ENCODE measurements at regions not wholly inside any gene's neighbourhood (a gene's known extent, or its start where the extent isn't known, plus 50 kb on each side); places are given as distances from the start of the nearest gene placed in this dataset.
"Not testable (repeated sequence)": the region's sequence is repeated elsewhere in the genome, so short reads cannot be mapped to it uniquely, and the experiment has no call there.

DNA sequence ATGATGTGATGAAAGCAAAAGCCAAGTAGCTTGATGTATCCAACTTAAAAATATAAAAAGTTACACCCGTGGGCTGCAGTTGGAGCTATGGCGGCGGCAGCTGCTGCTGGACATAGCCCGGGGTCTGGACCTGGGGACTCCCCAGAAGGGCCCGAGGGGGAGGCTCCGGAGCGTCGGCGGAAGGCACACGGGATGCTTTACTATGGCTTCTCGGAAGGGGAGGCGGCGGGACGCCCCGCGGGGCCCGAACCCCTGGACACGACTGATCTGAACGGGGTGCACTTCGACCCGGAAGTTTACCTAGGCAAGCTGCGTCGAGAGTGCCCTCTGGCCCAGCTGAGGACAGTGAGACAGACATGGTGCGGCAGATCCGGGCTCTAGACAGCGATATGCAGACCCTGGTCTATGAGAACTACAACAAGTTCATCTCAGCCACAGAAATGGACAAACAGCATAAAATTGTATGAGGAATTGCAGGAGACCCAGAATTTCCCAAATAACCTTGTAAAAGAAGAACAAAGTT, 109.5 kb upstream of the EEF2KMT start:
- no peak for DNase-seq (ENCODE audit: low read depth)

DNA sequence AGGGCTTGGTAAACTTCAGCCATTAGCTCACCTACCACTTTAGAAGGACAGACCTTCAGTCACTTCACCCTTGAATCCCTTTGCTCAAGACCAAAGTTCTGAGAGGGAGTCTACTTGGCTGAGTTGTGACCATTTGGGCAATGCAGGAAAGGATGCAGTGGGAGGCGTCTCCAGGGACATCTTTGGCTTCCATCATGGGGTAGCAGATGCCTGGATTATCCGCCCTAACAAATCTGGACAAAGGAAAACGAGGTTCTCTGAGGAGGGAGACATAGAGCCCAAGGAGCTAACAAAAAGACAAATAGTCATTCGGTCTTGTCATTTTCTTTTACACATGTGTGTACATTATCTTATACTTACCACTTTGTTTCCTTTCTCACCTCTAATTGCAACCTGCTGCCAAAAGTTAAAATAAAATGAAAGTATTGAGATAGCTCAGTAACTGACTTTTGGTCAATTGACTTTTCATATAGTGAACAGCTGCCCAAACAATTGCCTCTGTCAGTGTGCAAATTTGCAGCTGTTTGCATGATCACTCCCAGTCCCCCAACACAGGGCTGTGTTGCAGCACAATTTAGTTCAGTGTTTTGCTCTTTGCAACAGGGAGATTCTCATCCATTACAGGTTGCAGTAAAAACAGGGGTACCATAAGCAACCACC, 108.9 kb upstream of the EEF2KMT start:
- DNase-seq (ENCODE audit: low read depth): no peak

DNA sequence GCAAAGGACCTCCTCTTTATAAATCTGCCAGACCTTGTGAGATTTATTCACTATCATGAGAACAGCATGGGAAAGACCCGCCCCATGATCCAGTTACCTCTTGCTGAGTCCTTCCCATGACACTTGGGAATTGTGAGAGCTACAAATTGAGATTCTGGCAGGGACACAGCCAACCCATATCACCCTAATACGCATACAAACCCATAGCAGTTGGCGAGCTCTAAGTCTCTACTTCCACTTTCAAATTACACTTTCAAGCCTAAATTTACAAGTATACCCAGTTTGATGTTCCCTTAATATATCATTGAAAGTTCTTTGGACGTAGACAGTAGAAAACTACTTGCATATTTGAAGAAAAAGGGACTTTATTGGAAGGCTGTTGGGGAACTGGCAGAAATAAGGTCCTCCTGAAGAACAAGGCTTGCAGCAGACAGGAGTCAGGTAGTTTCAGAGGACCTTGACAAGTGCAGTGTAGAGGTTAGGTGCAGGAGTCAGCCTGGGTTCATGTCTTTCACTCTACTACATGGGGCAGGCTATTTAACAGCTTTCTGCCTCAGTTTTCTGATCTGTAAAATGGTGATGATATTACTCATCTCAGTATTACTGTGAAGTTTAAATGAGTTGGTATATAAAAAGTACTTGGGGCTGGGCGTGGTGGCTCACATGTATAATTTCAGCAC, 107.9 kb upstream of the EEF2KMT start:
- no peak for DNase-seq (ENCODE audit: low read depth)

DNA sequence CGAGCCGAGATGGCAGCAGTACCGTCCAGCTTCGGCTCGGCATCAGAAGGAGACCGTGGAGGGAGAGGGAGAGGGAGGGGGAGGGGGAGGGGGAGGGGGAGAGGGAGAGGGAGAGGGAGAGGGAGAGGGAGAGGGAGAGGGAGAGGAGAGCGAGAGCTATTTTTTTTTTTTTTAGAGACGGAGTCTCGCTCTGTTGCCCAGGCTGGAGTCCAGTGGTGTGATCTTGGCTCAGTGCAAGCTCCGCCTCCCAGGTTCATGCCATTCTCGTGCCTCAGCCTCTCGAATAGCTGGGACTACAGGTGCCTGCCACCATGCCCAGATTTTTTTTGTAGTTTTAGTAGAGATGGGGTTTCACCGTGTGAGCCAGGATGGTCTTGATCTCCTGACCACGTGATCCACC, 106.1 kb upstream of the EEF2KMT start:
- not testable (repeated sequence) for DNase-seq (ENCODE audit: low read depth)

DNA sequence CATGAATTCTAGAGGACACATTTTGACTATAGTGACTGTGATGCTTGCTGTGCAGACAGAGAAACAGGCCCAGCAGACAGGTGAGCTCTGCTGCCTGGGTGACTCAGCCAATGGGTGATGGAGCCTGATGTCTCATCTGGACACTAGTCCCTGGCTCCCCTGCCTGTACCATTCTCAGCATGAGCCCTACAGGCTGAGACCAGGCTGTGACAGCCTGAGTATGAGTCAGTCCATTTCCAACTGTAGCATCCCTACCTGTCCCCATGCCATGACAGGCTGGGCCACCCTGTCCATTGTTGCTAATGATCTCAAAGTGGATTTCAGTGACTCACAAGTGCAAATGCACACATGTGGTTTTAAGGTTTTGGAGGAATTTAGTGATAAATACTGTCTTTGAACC, 102.5 kb upstream of the EEF2KMT start:
- DNase-seq (ENCODE audit: low read depth): no peak

DNA sequence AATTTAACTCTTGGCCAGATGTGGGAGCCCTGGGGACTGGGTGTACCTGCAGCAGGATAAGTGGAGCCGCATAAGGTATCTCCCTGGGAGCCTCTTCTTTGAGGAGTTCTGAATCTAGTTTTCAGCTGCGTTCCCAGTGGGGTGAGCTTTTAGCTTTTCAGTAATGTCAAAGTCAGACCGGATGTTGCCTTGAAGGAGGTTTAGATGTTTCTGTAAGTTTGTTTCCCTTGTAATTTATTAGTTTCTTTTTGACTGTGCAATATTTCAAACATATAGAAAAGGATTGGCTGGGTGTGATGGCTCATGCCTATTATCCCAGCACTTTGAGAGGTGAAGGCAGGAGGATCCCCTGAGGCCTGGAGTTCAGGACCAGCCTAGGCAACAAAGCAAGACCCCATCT, 98.6 kb upstream of the EEF2KMT start:
- no peak for DNase-seq (ENCODE audit: low read depth)

DNA sequence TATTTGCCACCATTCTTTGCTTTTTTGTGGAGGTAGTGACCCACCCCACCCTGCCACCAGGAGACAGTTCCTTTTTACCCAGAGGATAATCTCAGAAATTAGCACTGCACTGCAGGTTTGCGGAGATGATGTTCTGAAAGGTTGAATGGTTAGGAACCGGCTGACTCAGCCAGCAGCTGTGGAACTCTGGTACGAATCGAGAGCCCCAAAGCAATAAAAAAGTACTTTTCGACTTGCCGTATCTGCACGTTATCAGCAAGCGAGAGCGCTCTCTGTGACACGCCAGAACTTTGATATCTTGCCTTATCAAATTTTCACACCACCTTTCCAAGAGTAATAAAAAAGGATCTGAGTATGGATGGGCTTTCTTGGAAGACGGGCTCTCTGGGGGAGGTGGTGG, 96.3 kb upstream of the EEF2KMT start:
- DNase-seq (ENCODE audit: low read depth): no peak

DNA sequence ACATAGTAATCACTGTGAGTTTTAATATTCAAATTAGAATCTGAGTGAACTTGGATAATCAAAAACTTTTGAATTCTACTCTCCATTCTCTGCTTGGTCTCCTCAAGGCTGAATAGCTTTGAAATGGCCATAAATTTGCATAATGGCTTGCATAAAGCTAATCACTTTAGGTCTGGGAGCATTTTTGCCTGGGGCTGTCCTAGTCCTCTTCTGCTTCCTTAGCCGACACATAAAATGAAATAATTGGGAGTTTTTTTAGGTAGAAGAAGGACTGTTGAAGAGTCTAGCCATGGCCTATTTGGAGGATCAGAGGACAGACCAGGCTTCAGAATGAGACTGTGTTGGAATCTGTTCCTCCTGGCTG, 91.4 kb upstream of the EEF2KMT start:
- DNase-seq (ENCODE audit: low read depth): no peak

DNA sequence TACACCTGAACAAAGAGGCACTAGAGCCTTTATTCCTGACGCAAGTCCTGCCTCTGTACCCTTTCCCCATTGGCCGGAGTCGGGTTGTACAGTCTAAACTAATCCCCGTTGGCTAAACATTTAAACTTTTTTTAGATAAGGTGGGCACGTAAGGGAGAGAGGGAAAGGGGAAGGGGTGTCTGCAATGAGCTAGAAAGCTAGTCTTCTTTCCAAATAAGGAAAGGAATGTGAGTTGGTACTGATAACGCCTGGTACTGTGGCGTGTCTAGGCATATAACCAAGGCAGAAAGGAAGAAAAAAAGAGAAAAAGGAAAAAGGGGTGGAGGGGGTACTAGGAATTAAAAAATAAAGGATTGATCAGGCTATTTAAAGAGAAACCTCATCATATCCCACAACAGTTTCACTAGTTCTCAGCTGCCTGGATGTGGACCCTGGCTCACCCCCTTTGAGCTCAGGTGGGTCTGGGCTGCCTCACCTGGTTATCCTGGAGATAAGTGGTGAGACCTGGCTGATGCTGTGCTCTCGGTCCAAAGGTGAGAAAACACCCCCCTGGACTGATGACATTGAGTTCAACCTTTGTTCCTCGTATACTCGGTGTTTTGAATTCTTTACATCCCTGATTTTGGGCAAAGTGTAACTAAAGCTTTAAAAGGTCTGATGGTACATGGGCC, 90.9 kb upstream of the EEF2KMT start:
- no peak for DNase-seq (ENCODE audit: low read depth)

DNA sequence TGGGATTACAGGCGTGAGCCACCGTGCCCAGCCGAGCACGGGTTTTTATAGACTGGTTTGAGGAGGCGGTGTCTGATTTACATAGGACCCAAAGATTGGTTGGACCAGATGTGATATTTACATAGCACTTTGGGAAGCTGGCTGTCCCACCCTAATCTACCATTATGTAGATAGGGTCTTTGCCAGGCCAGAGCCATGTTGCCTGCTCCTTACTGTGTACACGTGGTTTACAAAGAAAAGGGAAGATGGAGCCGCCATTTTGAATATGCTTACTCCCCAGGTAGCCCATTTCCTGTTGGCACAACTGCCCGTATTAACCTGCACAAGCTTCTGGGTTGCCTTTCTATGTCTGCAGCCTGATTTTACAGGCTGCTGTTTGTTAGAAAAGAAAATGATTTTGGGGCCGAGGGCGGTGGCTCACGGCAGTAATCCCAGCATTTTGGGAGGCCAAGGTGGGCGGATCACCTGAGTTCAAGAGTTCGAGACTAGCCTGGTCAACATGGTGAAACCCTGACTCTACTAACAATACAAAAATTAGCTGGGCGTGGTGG, 89.9 kb upstream of the EEF2KMT start:
- no peak for DNase-seq (ENCODE audit: low read depth)

DNA sequence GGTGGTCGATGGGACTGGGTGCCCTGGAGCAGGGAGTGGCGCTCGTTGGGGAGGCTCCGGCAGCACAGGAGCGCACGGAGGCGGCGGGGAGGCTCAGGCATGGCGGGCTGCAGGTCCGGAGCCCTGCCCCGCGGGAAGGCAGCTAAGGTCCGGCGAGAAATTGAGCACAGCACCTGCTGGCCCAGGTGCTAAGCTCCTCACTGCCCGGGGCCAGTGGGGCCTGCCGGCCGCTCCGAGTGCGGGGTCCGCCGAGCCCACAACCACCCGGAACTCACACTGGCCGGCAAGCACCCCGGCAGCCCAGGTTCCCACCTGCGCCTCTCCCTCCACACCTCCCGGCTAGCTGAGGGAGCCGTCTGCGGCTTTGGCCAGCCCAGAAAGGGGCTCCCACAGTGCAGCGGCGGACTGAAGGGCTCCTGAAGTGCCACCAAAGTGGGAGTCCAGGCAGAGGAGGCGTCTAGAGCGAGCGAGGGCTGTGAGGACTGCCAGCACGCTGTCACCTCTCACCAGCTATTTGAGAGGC, 88.8 kb upstream of the EEF2KMT start:
- DNase-seq (ENCODE audit: low read depth): no peak

DNA sequence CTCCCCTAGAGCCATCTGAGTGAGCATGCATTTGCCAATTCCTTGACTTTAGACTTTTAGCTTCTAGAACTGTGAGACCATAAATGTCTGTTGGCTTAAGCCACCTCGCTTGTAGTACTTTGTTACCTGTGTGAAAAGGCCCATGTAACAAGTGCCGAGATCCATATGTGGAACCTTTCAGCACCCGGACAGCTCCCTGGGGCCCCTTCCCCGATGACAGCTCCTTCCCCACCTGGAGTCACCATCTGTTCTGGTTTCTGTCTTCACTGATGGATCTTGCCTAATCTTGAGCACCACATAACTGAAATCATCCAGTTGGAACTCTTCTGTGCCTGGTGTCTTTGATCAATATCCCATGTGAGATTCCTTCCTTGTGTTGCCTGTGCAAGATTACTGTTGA, 78.9 kb upstream of the EEF2KMT start:
- DNase-seq (ENCODE audit: low read depth): no peak

DNA sequence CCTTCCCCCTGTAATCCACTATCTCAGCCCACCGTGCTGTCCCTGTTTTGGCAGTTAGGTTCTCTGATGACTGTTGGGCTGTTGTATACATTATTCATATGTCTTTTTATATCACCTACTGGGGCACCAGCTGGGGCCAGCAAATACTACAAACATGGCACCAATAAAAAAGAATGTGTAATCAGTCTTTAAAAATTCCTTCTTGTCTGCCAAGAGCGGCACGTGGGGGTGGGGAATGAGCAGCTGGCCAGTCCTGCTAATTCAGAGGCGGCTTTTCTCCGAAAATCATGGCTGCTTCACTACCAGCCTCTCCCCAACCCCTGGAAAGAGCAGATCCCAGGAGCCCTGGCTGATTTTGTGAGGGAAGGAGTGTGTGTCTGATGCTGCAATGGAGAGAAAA, 77.7 kb upstream of the EEF2KMT start:
- DNase-seq (ENCODE audit: low read depth): no peak

DNA sequence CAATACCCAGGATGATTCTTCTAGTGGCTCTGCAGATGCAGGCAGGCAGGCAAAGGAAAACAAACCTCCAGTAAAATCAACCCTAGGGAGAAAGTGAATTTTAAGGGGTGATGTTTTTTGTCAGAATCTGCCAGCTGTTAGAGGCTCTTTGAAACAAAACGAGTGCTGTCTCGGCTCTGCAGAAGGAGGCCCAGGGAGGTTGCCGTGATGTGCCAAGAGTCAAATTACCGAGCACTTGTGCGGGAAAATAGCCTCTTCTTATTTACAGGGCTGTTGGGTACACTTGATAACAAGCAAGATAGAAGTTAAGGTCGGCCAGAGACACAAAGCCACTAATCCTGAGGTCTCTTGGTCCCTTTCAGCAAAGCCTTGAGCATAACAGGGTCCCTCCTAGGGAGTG, 68.9 kb upstream of the EEF2KMT start:
- no peak for DNase-seq (ENCODE audit: low read depth)

DNA sequence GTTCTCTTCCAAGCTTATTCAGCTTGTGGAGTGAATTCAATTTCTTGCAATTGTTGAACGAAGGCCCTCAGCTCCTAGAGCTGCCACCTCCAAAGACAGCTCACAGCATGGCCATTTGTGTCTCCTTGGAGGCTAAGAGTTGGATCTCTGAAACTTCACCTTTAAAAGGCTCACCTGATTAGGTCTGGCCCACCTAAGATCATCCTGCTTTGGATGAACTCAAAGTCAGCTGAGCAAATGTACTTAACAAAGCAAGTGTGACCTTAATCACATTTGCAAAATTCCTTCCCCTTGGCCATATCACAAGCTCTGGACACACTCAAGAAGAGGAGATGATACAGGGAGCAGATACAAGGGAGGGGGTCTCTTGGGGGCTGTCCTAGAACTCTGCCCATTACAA, 67.8 kb upstream of the EEF2KMT start:
- DNase-seq (ENCODE audit: low read depth): not testable (repeated sequence)

DNA sequence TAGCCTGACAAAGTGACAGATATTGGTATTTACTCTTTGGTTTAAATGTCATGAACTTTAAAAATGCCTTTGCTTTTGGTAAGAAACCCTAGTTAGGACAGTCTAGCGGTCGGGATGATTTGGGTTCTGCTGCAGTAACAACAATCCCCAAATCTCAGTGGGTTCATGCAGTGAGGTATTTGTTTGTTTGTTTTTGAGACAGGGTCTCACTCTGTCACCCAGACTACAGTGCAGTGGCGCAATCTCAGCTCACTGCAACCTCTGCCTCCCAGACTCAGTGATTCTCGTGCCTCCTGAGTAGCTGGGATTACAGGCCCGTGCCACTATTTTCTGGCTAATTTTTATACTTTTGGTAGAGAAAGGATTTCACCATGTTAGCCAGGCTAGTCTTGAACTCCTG, 65.2 kb upstream of the EEF2KMT start:
- DNase-seq (ENCODE audit: low read depth): not testable (repeated sequence)

DNA sequence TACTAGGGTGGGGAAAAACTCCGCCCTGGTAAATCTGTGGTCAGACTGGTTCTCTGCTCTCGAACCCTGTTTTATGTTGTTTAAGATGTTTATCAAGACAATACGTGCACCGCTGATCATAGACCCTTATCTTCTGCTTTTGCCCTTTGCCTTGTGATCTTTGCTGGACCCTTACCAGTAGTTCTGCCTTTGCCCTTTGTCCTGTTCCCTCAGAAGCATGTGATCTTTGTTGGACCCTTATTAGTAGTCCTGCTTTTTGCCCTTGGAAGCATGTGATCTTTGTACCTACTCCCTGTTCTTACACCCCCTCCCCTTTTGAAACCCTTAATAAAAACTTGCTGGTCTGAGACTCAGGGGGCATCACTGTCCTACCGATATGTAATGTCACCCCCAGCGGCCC, 64.3 kb upstream of the EEF2KMT start:
- DNase-seq (ENCODE audit: low read depth): not testable (repeated sequence)

DNA sequence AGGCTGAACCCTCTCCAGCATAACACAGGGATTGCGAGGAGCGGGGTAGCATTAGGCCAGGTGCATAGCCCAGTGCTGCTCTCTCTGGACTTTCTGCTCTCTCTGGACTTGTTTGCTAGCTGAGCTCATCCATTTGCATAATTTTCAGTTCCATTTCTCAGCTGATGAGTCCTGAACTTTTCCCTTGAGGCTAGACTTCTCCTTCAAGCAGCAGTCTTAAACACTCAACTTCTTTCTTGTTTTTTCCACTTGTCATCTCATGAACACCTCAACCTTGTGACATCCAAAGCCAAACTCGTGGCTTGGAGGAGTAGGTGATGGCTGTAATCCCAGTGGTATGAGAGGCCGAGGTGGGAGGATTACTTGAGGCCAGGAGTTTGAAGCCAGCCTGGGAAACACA, 62.4 kb upstream of the EEF2KMT start:
- DNase-seq (ENCODE audit: low read depth): not testable (repeated sequence)

DNA sequence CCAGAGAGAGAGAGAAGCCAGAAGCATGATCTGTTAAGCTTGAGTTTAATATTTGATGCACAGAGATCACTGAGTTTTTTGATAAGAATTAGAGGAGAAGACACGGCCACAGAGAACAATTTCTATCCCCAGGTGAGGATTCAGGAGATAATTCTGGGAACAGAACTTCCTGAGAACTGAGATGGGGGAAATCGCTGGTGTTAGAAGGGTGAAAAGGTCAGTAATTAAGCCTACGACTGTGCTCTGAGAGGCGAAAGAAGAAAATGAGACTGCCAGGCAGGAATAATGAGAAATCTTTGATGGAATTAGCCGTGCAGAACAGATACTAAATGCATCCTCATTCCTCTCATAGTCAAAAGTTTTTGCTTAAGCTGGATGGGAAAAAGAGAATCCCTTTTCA, 61.9 kb upstream of the EEF2KMT start:
- DNase-seq (ENCODE audit: low read depth): not testable (repeated sequence)

DNA sequence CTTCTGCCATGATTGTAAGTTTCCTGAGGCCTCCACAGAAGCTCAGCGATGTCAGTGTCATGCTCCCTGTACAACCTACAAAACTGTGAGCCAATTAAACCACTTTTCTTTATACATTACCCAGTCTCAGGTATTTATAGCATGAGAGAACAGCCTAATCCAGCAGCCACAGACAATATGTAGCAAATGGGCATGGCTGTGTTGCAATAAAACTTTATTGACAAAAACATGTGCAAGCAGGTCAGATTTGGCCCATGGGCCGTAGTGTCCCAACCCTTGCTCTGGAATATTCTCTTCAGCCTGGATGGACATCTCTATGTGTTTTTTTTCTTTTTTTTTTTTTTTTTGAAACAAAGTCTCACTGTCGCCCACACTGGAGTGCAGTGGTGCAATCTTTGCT, 60.9 kb upstream of the EEF2KMT start:
- DNase-seq (ENCODE audit: low read depth): no peak

DNA sequence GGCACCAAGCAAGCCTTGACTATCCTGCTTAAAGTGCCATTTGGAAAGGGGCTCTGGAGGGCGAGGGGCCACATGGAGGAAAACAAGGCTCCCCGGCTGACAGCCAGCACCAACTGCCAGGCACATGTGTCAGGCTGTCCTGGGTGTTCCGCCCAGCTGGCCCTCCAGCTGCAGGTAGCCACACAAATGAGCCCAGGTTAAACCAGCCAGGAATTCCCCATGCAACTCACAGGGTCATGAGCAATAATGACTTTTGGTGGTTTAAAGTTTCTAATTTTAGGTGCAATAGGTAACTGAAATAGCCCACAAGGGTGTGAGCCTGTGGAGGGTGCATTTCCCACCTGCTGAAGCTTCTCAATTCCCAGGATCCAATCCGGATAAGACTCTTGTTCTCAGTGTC, 58.9 kb upstream of the EEF2KMT start:
- DNase-seq (ENCODE audit: low read depth): not testable (repeated sequence)

DNA sequence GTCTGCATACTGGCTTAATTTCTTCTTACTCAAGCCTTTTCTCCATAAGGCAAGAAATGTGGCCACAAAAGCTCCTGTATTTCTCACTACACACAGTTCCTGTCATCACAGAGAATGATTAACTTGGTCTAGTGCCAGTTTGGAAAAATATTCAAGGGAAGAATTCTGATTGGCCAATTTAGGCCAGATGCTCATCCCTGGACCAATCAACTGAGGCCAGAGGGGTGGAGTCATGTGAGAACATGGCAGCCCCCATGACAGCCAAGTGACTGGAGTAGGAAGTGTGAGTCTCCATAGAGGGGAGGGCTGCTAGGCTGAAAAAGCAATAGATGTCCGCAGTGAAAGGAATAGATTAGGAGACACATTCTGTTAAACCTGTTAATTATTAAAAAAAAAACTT, 56.4 kb upstream of the EEF2KMT start:
- DNase-seq (ENCODE audit: low read depth): not testable (repeated sequence)

DNA sequence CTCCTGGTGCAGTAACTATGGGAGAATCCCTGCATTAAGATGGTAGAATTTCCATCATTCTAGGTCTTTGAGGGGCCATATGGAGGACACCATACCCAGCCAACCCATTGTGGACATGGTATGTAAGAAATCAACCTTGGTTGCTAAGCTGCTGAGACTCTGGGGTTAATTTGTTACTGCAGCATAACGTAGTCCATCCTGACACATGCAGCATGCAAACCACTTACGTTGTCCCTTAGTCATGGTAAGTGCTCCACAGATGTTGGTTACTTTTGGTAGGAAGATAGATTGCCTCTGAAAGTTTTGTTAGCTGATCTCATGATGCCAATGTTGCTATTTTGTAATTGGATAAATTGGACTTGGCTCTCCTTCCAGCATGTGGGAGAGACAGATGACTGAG, 53.8 kb upstream of the EEF2KMT start:
- not testable (repeated sequence) for DNase-seq (ENCODE audit: low read depth)

Measured in activated T-cell treated with anti-CD3 and anti-CD28 coated beads for 48 hours (primary cell).